PC-9 (cell line): ENCODE measurements at regions not wholly inside any gene's neighbourhood (a gene's known extent, or its start where the extent isn't known, plus 50 kb on each side); places are given as distances from the start of the nearest gene placed in this dataset.

Experiments
- BruUV-seq: library from RNA; stranded (reverse); fragments of 400-500 nt; replicated peaks from 2 replicates; lab custom pipeline; 2021; lab: Mats Ljungman, UMichigan
- CTCF ChIA-PET: fragments of 300-600 bp; sonication (Branson Sonifier 250); formaldehyde crosslinking; loops from one replicate; lab custom pipeline; 2022; ENCODE audit warnings: antibody characterized with exemption; lab: Charles Lee
- POLR2A ChIA-PET: fragments of 300-600 bp; sonication (Branson Sonifier 250); formaldehyde crosslinking; loops from one replicate; lab custom pipeline; 2022; ENCODE audit warnings: antibody characterized with exemption; ENCODE audit not compliant: unreplicated experiment; lab: Charles Lee
- DNase-seq, 2 experiments: peaks; one replicate each; pipeline versions ENCODE4 v3.0.0 to v3.0.0-alpha.2; 2015 to 2022; ENCODE audit warnings: mixed read lengths in 1 of 2
- H2AFZ ChIP-seq: fragments of 200-600 bp; sonication (generic); 2 replicates; pipeline ENCODE4 v1.8.1; 2017; ENCODE audit warnings: antibody characterized with exemption
- H3F3A ChIP-seq: fragments of 200-600 bp; sonication (generic); 2 replicates; pipeline ENCODE4 v1.8.1; 2017; ENCODE audit warnings: antibody characterized with exemption, mild to moderate bottlenecking, low read depth; ENCODE audit not compliant: insufficient read depth
- H3K27ac ChIP-seq: fragments of 200-600 bp; sonication (generic); 2 replicates; pipeline ENCODE4 v1.6.1; 2016; ENCODE audit warnings: mixed run types
- H3K27me3 ChIP-seq: fragments of 200-600 bp; sonication (generic); 2 replicates; pipeline ENCODE4 v1.6.1; 2016; ENCODE audit warnings: low read depth, mixed run types; ENCODE audit not compliant: insufficient read depth
- H3K36me3 ChIP-seq: fragments of 200-600 bp; sonication (generic); 2 replicates; pipeline ENCODE4 v1.6.1; 2016; ENCODE audit warnings: low read depth, mixed run types
- H3K4me1 ChIP-seq: fragments of 200-600 bp; sonication (generic); replicated peaks from 2 replicates; pipeline ENCODE4 v1.6.1; 2016; ENCODE audit warnings: mixed run types; ENCODE audit not compliant: insufficient read depth
- H3K4me2 ChIP-seq: fragments of 200-600 bp; sonication (generic); 2 replicates; pipeline ENCODE4 v1.6.1; 2017; ENCODE audit warnings: mixed run types
- H3K4me3 ChIP-seq: fragments of 200-600 bp; sonication (generic); 2 replicates; pipeline ENCODE4 v1.6.1; 2016; ENCODE audit warnings: mixed run types
- H3K79me2 ChIP-seq: fragments of 200-600 bp; sonication (generic); 2 replicates; pipeline ENCODE4 v1.6.1; 2017; ENCODE audit warnings: low read depth, mixed run types
- H3K9me2 ChIP-seq: fragments of 200-600 bp; sonication (generic); 2 replicates; pipeline ENCODE4 v1.8.1; 2017; ENCODE audit warnings: mild to moderate bottlenecking; ENCODE audit not compliant: insufficient read depth
- H3K9me3 ChIP-seq: fragments of 200-600 bp; sonication (generic); 2 replicates; pipeline ENCODE4 v1.8.1; 2016; ENCODE audit warnings: low read depth; ENCODE audit not compliant: insufficient read depth
- H4K20me1 ChIP-seq: fragments of 200-600 bp; sonication (generic); 2 replicates; pipeline ENCODE4 v1.8.1; 2017; ENCODE audit not compliant: insufficient read depth
- EZH2 ChIP-seq: fragments of 200-600 bp; sonication (generic); IDR thresholded peaks from 2 replicates; pipeline ENCODE4 v1.8.0; 2017; ENCODE audit warnings: antibody characterized with exemption, low read depth
- intact Hi-C: fragments of 100-400 bp; cut with micrococcal nuclease; formaldehyde crosslinking; loops from one replicate; pipeline ENCODE4 v1.10.0; 2022; ENCODE audit not compliant: unreplicated experiment
- TF ChIP-seq, protein P1 (sequence below): fragments of 200-600 bp; sonication (generic); conservative IDR thresholded peaks from 2 replicates; pipeline ENCODE4 v1.6.1; 2017; ENCODE audit warnings: mixed run types, antibody characterized with exemption, mild to moderate bottlenecking, moderate library complexity

DNA sequence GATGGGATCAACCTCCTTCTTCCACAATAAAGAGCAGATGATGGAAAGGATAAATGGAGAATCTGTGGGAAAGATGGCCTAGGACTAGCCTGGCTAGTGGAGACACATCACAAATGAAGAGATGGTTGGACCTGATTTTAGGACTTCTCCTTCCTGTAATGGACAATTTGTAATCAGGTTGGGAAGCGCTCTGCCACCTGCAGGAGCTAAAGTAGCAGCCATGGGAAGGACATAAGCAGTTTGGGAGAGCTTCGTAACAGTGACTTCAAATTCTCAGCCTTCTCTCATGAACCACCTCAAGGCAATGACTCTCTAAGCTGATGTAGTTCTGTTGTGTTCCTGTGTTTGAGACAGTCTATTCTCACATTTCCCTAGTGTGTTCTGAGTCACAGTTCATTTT, 137.9 kb upstream of the BMP2 start:
- H3K4me2 ChIP-seq, result no peak overlapping the region
- TF ChIP-seq, protein P1, sequence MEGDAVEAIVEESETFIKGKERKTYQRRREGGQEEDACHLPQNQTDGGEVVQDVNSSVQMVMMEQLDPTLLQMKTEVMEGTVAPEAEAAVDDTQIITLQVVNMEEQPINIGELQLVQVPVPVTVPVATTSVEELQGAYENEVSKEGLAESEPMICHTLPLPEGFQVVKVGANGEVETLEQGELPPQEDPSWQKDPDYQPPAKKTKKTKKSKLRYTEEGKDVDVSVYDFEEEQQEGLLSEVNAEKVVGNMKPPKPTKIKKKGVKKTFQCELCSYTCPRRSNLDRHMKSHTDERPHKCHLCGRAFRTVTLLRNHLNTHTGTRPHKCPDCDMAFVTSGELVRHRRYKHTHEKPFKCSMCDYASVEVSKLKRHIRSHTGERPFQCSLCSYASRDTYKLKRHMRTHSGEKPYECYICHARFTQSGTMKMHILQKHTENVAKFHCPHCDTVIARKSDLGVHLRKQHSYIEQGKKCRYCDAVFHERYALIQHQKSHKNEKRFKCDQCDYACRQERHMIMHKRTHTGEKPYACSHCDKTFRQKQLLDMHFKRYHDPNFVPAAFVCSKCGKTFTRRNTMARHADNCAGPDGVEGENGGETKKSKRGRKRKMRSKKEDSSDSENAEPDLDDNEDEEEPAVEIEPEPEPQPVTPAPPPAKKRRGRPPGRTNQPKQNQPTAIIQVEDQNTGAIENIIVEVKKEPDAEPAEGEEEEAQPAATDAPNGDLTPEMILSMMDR, result no peak
- TF ChIP-seq EZH2, result no peak
- ChIA-PET POLR2A (no interaction called here), CTCF (no interaction called here)
- BruUV-seq, result no TSS peak
- H3K27me3 ChIP-seq, result no peaks in the 10 kb centered on the region
- no peaks in the 10 kb centered on the region for H3K4me1 ChIP-seq
- intact Hi-C loops, result no loop called here
- H3K36me3 ChIP-seq, result no peaks in the 10 kb centered on the region
- no peaks in the 10 kb centered on the region for H4K20me1 ChIP-seq
- no peaks in the 10 kb centered on the region; the same call in 1 of the 2 replicates for H3K9me3 ChIP-seq
- H3K9me2 ChIP-seq, result no peaks in the 10 kb centered on the region; the same call in 1 of the 2 replicates
- DNase-seq, result no peak
- H3K4me3 ChIP-seq, result no peak overlapping the region
- no peak overlapping the region for H3K27ac ChIP-seq
- H3K79me2 ChIP-seq, result no peaks in the 10 kb centered on the region
- no peaks in the 10 kb centered on the region for H3F3A ChIP-seq
- H2AFZ ChIP-seq, result no peak overlapping the region

DNA sequence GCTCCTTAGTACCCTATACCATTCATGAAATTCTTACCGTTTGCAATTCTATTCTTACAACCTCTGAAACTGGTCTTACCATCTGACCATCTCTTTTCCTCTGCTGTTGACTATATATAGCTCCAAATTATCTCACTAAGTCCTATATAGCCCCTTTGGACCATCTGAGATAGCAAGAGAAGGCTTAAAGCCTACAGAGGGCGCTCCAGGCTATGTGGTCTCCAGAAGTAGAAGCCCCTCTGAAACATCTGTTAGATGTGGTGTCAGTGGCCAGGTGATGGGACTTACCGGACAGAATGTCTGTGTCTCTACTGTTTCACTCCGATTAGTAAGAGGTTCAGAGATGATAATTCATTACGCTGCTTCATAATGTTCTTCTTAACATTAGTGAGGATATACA, 140.7 kb upstream of the BMP2 start:
- no peak overlapping the region for H3K27ac ChIP-seq
- H3K27me3 ChIP-seq, result no peaks in the 10 kb centered on the region
- POLR2A ChIA-PET, result no interaction called here
- TF ChIP-seq EZH2, result no peak
- TF ChIP-seq, protein P1, result no peak
- no TSS peak for BruUV-seq
- no peak overlapping the region for H3K4me2 ChIP-seq
- CTCF ChIA-PET, result no interaction called here
- H3K9me2 ChIP-seq, result no peaks in the 10 kb centered on the region; the same call in 1 of the 2 replicates
- H3K4me3 ChIP-seq, result no peak overlapping the region
- no peaks in the 10 kb centered on the region for H4K20me1 ChIP-seq
- H3K9me3 ChIP-seq, result no peaks in the 10 kb centered on the region; the same call in 1 of the 2 replicates
- H3F3A ChIP-seq, result no peaks in the 10 kb centered on the region
- no peak for DNase-seq
- H3K79me2 ChIP-seq, result no peaks in the 10 kb centered on the region
- intact Hi-C loops, result no loop called here
- no peak overlapping the region for H2AFZ ChIP-seq
- no peaks in the 10 kb centered on the region for H3K36me3 ChIP-seq
- H3K4me1 ChIP-seq, result no peaks in the 10 kb centered on the region

DNA sequence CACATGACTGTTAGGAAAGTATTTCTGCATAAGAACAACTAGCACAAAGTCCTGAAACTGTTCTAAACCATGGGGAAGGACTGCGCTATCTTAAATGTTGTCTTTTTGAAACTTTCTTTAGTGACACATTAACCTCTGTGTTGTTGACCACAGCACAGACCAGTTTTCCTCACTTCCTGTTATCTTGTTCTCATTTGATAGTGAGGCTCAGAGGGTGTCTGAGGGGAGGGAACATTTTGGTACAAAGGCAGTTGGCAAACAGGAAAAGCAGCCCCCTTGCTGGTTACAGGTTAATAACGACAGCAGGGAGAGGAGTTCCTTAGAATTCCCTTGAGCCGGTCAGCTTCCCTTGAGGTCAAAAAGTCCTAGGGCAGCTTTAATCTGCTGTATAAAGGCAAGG, 143.5 kb upstream of the BMP2 start:
- H3K79me2 ChIP-seq, result no peaks in the 10 kb centered on the region
- no peak for DNase-seq
- H3K4me1 ChIP-seq, result no peaks in the 10 kb centered on the region
- H3K4me2 ChIP-seq, result no peak overlapping the region
- H3K9me2 ChIP-seq, result no peaks in the 10 kb centered on the region; the same call in 1 of the 2 replicates
- POLR2A ChIA-PET, result no interaction called here
- no peak for TF ChIP-seq EZH2
- TF ChIP-seq, protein P1, result no peak
- no TSS peak for BruUV-seq
- no peak overlapping the region for H2AFZ ChIP-seq
- CTCF ChIA-PET, result no interaction called here
- intact Hi-C loops, result no loop called here
- no peak overlapping the region for H3K27ac ChIP-seq
- no peaks in the 10 kb centered on the region for H3K27me3 ChIP-seq
- no peak overlapping the region for H3K4me3 ChIP-seq
- H3K36me3 ChIP-seq, result no peaks in the 10 kb centered on the region
- H3K9me3 ChIP-seq, result no peaks in the 10 kb centered on the region; the same call in 1 of the 2 replicates
- no peaks in the 10 kb centered on the region for H4K20me1 ChIP-seq
- H3F3A ChIP-seq, result no peaks in the 10 kb centered on the region
